Activated gamma-delta T cell treated with anti-CD3 and anti-CD28 coated beads, Interleukin-2, amount 50 U/mL, for 16 hours (primary cell): ENCODE measurements at regions not wholly inside any gene's neighbourhood (a gene's known extent, or its start where the extent isn't known, plus 50 kb on each side); places are given as distances from the start of the nearest gene placed in this dataset.
"Not testable (repeated sequence)": the region's sequence is repeated elsewhere in the genome, so short reads cannot be mapped to it uniquely, and the experiment has no call there.

Experiments
- DNase-seq: peaks from one replicate; pipeline ENCODE4 v3.0.0-alpha.2; 2020; ENCODE audit warnings: low read depth

- DNase-seq = no peak
Observed at GRCh38 chr1:29943034-29943433, 706.7 kb downstream of the PTPRU start.

GRCh38 chr1:29939079-29939478 lies 702.8 kb downstream of the PTPRU start:
- DNase-seq = no peak

GRCh38 chr1:29937356-29937755 lies 701.0 kb downstream of the PTPRU start:
- no peak for DNase-seq

GRCh38 chr1:29936031-29936544 lies 699.8 kb downstream of the PTPRU start:
- DNase-seq = no peak

- no peak for DNase-seq
Observed at GRCh38 chr1:29934255-29934772, 698.0 kb downstream of the PTPRU start.

- DNase-seq = no peak
Observed at GRCh38 chr1:29933067-29933466, 696.7 kb downstream of the PTPRU start.

GRCh38 chr1:29932626-29933025 lies 696.3 kb downstream of the PTPRU start:
- DNase-seq = no peak

GRCh38 chr1:29931477-29932175 lies 695.3 kb downstream of the PTPRU start:
- DNase-seq = no peak

- no peak for DNase-seq
Observed at GRCh38 chr1:29925058-29925457, 688.7 kb downstream of the PTPRU start.

- DNase-seq = no peak
Observed at GRCh38 chr1:29924017-29924431, 687.7 kb downstream of the PTPRU start.

- DNase-seq = no peak
Observed at GRCh38 chr1:29921741-29922140, 685.4 kb downstream of the PTPRU start.

- no peak for DNase-seq
Observed at GRCh38 chr1:29920784-29921183, 684.5 kb downstream of the PTPRU start.

- DNase-seq = no peak
Observed at GRCh38 chr1:29920316-29920715, 684.0 kb downstream of the PTPRU start.

- not testable (repeated sequence) for DNase-seq
Observed at GRCh38 chr1:29919041-29919440, 682.7 kb downstream of the PTPRU start.

GRCh38 chr1:29916656-29917369 lies 680.5 kb downstream of the PTPRU start:
- DNase-seq = no peak

- DNase-seq = no peak
Observed at GRCh38 chr1:29914936-29915335, 678.6 kb downstream of the PTPRU start.

GRCh38 chr1:29912425-29912824 lies 676.1 kb downstream of the PTPRU start:
- no peak for DNase-seq

- no peak for DNase-seq
Observed at GRCh38 chr1:29909962-29910361, 673.6 kb downstream of the PTPRU start.

- no peak for DNase-seq
Observed at GRCh38 chr1:29907596-29907995, 671.3 kb downstream of the PTPRU start.

GRCh38 chr1:29906927-29907326 lies 670.6 kb downstream of the PTPRU start:
- DNase-seq = no peak

- no peak for DNase-seq
Observed at GRCh38 chr1:29903548-29904166, 667.3 kb downstream of the PTPRU start.

- no peak for DNase-seq
Observed at GRCh38 chr1:29901624-29902325, 665.5 kb downstream of the PTPRU start.
